Activated CD8-positive, alpha-beta memory T cell treated with anti-CD3 and anti-CD28 coated beads, Interleukin-2, amount 10 ng/mL, durations not matched to agents 7 days and 5 days (primary cell): ENCODE measurements at regions not wholly inside any gene's neighbourhood (a gene's known extent, or its start where the extent isn't known, plus 50 kb on each side); places are given as distances from the start of the nearest gene placed in this dataset.
"Not testable (repeated sequence)": the region's sequence is repeated elsewhere in the genome, so short reads cannot be mapped to it uniquely, and the experiment has no call there.

Experiments
- ATAC-seq: fragments of 150-1000 bp; cut with Tn5 transposase; one replicate; pipeline ENCODE4 v1.10.0; 2021; ENCODE audit warnings: moderate library complexity
- CTCF ChIA-PET: fragments of 350-600 bp; sonication (Branson Sonifier 250); formaldehyde crosslinking; loops from one replicate; lab custom pipeline; 2021; ENCODE audit warnings: antibody characterized with exemption; lab: Charles Lee
- DNase-seq: peaks from one replicate; pipeline ENCODE4 v3.0.0-alpha.2; 2020
- H3K27ac Mint-ChIP-seq: one replicate; pipeline ENCODE4 v1.8.0; 2021; ENCODE audit warnings: mild to moderate bottlenecking, mixed read lengths
- H3K27me3 Mint-ChIP-seq: one replicate; pipeline ENCODE4 v1.8.0; 2021; ENCODE audit warnings: mixed read lengths
- H3K36me3 Mint-ChIP-seq: one replicate; pipeline ENCODE4 v1.8.0; 2021; ENCODE audit warnings: mild to moderate bottlenecking, mixed read lengths
- H3K4me1 Mint-ChIP-seq: one replicate; pipeline ENCODE4 v1.8.0; 2021; ENCODE audit warnings: mixed read lengths
- H3K4me3 Mint-ChIP-seq: one replicate; pipeline ENCODE4 v1.8.0; 2021; ENCODE audit warnings: mild to moderate bottlenecking, moderate library complexity, mixed read lengths
- H3K9me3 Mint-ChIP-seq: one replicate; pipeline ENCODE4 v1.8.0; 2022; ENCODE audit warnings: low read depth, mixed read lengths

DNA sequence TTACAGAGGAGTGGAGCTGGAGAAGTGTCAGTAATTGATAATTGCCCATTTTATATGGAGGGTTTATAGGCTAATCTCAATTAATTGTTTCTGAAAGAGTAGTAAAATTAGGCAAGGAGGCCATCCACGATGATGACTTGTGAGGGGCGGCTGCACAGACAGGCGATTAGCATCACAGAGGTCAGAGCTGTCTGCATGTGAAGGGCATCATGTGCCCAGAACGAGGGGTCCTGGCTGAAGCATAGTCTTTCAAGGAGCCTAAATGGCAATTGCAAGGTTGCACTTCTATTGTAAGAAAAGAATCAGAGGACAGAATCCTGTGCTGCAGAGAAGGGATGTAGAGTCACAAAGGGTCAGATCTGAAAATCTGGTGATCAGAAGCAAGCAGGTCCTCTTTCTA, 196.6 kb downstream of the EBLN2 start:
- Mint-ChIP-seq H3K27me3 (peaks cover 2% of the 10 kb centered on the region), H3K27ac (no peak overlapping the region), H3K36me3 (no peaks in the 10 kb centered on the region), H3K4me3 (no peak overlapping the region), H3K4me1 (no peaks in the 10 kb centered on the region), H3K9me3 (no peaks in the 10 kb centered on the region)
- DNase-seq (no peak), ATAC-seq (no peak)
- CTCF ChIA-PET, result no interaction called here

DNA sequence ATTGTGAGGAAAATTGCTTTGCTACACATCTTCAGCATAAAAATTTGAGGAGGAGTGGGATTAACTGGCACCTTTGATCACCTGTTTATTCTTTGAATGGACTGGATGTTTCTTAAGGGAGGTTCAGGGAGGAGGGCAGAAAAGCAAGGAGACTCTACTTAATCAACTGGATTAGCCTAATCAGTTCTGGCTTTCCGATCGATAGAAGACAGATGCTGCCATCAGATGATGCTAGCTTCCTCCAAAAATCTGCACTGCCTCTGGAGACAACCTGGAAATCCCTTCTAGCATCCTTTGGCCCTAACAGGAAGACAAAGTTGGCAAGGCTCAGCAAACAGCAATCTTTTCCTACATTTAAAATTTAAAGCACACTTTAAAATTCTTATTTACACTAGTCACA, 197.8 kb downstream of the EBLN2 start:
- Mint-ChIP-seq H3K4me3 (no peak overlapping the region), H3K27ac (no peak overlapping the region), H3K9me3 (no peaks in the 10 kb centered on the region), H3K36me3 (no peaks in the 10 kb centered on the region), H3K27me3 (peaks cover 2% of the 10 kb centered on the region), H3K4me1 (no peaks in the 10 kb centered on the region)
- ATAC-seq (no peak), DNase-seq (no peak)
- CTCF ChIA-PET, result interaction anchor here (0.7 kb wide), 1 partner anchor 30 kb away, joined by 4 read pairs; no protein-coding TSS in a partner anchor

DNA sequence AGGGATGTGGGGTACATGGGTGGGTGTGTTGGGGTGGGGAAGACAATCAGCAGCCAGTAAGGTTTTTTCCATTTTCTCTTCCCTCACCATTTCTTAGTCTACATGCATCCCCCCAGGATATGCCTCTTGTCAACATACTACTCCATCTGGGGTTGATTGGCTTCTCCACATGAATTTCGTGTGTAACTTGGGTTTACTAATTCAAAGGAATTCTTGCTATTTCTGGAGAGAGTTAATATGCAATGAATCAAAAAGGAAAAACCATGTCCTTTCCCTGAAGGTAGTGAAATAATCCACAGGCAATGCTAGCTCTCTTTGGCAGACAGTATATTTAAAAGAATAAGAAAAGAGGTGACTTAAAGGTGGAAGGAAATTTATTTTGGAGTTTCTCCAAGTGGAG, 198.4 kb downstream of the EBLN2 start:
- Mint-ChIP-seq H3K4me1 (no peaks in the 10 kb centered on the region), H3K27me3 (peaks cover 2% of the 10 kb centered on the region), H3K36me3 (no peaks in the 10 kb centered on the region), H3K27ac (no peak overlapping the region), H3K9me3 (no peaks in the 10 kb centered on the region), H3K4me3 (no peak overlapping the region)
- DNase-seq (no peak), ATAC-seq (no peak)
- CTCF ChIA-PET, result no interaction called here

DNA sequence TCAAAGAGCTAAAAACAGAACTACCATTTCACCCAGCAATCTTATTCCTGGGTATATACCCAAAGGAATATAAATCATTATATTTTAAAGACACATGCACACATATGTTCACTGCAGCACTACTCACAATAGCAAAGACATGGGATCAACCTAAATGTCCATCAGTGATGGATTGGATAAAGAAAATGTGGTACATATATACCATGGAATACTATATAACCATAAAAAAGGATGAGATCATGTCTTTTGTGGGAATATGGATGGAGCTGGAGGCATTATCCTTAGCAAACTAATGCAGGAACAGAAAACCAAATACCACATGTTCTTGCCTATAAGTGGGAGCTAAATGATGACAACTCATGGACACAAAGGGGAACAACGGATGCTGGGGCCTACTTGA, 205.1 kb downstream of the EBLN2 start:
- H3K27ac Mint-ChIP-seq, H3K36me3 Mint-ChIP-seq, H3K9me3 Mint-ChIP-seq, DNase-seq, H3K27me3 Mint-ChIP-seq, H3K4me3 Mint-ChIP-seq, H3K4me1 Mint-ChIP-seq, CTCF ChIA-PET, ATAC-seq: not testable (repeated sequence)

DNA sequence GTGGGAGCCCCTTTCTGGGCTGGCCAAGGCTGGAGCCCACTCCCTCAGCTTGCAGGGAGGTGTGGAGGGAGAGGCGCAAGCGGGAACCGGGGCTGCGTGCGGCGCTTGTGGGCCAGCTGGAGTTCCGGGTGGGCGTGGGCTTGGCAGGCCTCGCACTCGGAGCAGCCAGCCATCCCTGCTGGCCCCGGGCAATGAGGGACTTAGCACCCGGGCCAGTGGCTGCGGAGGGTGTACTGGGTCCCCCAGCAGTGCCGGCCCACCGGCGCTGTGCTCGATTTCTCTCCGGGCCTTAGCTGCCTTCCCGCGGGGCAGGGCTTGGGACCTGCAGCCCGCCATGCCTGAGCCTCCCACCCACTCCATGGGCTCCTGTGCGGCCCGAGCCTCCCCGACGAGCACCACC, 207.7 kb downstream of the EBLN2 start:
- CTCF ChIA-PET, DNase-seq, ATAC-seq: not testable (repeated sequence)

DNA sequence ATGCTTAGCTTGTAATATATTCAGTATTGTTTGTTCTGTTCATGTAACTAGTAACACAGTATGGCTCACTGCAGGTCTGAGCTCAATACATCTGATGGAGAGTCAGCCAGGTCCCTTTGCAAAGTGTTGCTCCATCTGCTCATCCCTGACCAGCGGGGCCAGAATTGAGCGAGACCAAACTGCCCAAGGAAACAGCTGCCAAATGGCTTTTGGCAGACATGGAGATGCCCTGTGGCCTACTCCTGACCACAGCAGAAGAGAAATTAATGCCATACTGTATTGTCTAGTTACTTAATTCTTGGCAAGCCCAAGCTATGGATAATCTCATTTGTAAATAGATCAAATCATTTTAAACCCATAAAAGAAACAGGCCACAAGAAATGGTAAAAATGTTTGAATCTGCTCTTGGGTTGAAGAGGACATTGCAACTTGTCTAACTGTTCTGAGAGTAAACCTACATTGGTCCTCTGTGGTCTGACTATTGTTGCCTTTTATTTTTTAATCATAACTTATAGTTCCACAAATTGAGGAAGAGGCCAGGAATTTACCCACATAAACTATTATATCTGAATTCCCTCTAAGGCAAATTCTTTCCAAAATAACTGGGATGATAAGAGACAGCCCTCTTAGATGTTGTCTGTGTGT, 209.5 kb downstream of the EBLN2 start:
- ATAC-seq (no peak), DNase-seq (no peak)
- no peaks in the 10 kb centered on the region for H3K4me1 Mint-ChIP-seq
- no peaks in the 10 kb centered on the region for H3K9me3 Mint-ChIP-seq
- CTCF ChIA-PET, result no interaction called here
- no peaks in the 10 kb centered on the region for H3K36me3 Mint-ChIP-seq
- H3K4me3 Mint-ChIP-seq, result no peak overlapping the region
- no peak overlapping the region for H3K27ac Mint-ChIP-seq
- H3K27me3 Mint-ChIP-seq, result no peaks in the 10 kb centered on the region

More for the DNA sequence above, 207.7 kb downstream of the EBLN2 start:
- H3K27ac Mint-ChIP-seq, H3K36me3 Mint-ChIP-seq, H3K4me1 Mint-ChIP-seq, H3K9me3 Mint-ChIP-seq, H3K4me3 Mint-ChIP-seq, H3K27me3 Mint-ChIP-seq: not testable (repeated sequence)

DNA sequence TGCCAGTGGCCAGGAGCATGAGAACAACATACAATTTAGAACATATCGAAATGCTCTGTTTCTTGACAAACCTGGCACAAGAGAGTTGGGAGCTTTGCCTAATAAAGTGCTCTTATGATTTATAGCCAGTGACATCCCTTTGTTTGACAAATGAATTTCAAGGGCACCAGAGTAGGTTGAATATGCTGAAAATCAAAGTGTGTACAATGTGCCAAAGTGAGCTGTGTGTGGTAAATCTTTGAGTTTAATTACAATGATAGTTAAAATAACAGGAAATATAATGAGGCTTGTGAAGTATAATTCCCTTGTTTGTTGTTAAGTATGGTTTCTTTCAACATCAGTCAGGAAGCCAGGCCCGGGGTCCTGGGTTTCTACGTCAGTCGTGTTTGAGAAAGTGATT, 211.9 kb downstream of the EBLN2 start:
- Mint-ChIP-seq H3K4me3 (no peak overlapping the region), H3K4me1 (no peaks in the 10 kb centered on the region), H3K27me3 (no peaks in the 10 kb centered on the region), H3K36me3 (no peaks in the 10 kb centered on the region), H3K27ac (no peak overlapping the region), H3K9me3 (no peaks in the 10 kb centered on the region)
- CTCF ChIA-PET, result no interaction called here
- DNase-seq (no peak), ATAC-seq (no peak)

DNA sequence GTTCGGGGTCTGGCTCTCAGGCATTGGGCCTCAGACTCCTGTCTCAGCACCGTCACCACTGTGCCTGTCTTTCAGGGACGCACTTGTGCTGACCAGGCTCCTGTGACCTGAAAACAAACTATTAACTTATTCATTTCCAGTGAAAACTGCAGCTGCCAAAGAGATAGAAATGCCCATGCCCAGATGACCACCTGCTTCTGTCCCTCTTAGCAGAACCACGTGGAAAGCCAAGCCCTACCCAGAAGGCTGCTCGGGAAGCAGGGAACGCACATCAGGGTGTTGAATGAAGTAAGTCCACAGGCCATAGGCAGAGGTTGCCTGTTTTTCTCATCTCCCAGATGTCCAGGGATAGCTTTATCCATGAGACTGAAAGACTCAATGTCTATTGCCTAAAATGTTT, 219.3 kb downstream of the EBLN2 start:
- Mint-ChIP-seq H3K9me3 (no peaks in the 10 kb centered on the region), H3K27ac (no peak overlapping the region), H3K4me1 (no peaks in the 10 kb centered on the region), H3K27me3 (no peaks in the 10 kb centered on the region), H3K4me3 (no peak overlapping the region), H3K36me3 (no peaks in the 10 kb centered on the region)
- DNase-seq (no peak), ATAC-seq (no peak)
- CTCF ChIA-PET, result no interaction called here

DNA sequence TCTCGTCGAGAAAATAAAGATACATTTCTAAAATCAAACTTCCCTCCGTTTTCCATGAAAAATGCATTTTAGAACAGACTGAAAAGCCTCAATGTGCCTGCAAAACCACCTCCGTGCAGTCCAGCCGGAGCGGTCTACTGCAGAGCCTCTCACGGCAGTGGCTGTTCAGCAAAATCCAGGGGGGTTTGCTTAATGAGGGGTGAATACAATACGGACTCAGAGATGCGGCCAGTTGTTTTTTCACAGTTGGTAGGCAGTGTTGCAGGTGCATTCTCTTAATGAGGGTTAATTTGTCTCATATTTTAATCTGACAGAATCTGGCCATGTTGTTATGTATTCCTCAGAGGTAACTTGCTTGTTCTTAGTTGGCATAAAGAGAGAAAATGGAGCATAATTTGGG, 223.0 kb downstream of the EBLN2 start:
- H3K4me3 Mint-ChIP-seq, result no peak overlapping the region
- no peak for DNase-seq
- CTCF ChIA-PET, result no interaction called here

DNA sequence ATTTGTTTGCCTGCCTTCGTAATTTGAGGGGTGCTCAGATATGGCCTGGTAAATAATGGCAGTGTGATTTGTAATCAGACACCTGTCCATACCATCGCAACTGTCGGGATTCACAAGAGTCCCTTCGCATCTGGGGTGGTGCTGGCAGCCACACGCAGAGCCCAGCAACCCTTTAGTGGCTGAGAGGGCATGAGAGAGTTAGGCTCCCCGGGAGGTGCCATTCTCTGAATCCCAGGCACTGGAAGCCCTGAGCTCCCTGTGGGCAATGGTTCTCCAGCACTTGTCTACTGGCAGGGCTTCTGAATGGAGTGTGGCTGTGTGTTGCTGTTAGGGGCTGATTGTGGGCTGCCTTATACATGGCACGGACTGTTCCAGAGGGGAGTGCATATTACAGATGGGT, 230.1 kb downstream of the EBLN2 start:
- no peaks in the 10 kb centered on the region for H3K9me3 Mint-ChIP-seq
- H3K4me3 Mint-ChIP-seq, result no peak overlapping the region
- H3K36me3 Mint-ChIP-seq, result no peaks in the 10 kb centered on the region
- H3K27me3 Mint-ChIP-seq, result no peaks in the 10 kb centered on the region
- ATAC-seq (no peak), DNase-seq (no peak)
- no peaks in the 10 kb centered on the region for H3K4me1 Mint-ChIP-seq
- no peak overlapping the region for H3K27ac Mint-ChIP-seq
- CTCF ChIA-PET, result no interaction called here

More for the DNA sequence above, 223.0 kb downstream of the EBLN2 start:
- Mint-ChIP-seq H3K27me3 (no peaks in the 10 kb centered on the region), H3K27ac (no peak overlapping the region), H3K9me3 (no peaks in the 10 kb centered on the region), H3K4me1 (no peaks in the 10 kb centered on the region), H3K36me3 (no peaks in the 10 kb centered on the region)
- ATAC-seq, result no peak

DNA sequence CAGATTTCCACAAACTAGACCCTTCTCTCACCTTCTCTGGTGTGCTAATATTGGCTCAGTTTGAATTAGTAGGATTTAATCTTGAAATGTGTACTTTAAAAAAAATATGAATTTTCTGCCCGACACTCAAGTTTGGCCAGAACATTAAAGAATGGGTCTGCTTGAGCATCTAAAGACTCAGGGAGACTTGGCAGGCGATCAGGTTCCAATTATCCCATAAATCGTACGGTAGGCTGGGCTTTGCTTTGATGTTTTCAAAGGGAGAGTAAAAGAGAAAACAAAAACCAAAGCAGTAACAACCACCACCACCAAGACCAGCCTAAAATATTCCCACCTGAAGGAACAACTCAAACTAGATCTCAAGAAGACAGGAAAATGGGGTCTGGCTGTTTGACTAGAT, 230.8 kb downstream of the EBLN2 start:
- DNase-seq (no peak), ATAC-seq (no peak)
- Mint-ChIP-seq H3K36me3 (no peaks in the 10 kb centered on the region), H3K4me1 (no peaks in the 10 kb centered on the region), H3K9me3 (no peaks in the 10 kb centered on the region), H3K4me3 (no peak overlapping the region), H3K27ac (no peak overlapping the region), H3K27me3 (no peaks in the 10 kb centered on the region)
- CTCF ChIA-PET, result no interaction called here

DNA sequence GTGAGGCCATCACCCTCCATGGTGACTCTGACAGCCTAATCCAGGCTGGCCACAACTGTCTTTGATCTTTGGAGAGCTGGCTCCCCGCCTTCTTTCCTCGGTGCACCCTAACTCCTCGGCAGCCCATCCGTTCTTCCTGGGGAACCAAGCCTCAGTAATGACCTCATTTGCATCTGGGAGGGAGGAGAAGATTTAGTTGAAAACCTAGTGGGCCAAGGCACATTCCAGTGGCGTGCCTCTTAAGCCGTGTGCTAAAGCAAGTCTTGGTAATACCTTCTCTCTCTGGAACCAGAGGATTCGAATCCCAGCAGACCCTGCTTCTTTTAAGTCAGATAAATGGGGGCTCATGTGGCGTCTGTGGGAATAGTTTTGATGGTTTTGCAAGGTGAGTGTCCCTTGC, 233.1 kb downstream of the EBLN2 start:
- Mint-ChIP-seq H3K4me3 (no peak overlapping the region), H3K4me1 (no peaks in the 10 kb centered on the region), H3K27ac (no peak overlapping the region), H3K27me3 (no peaks in the 10 kb centered on the region), H3K36me3 (no peaks in the 10 kb centered on the region), H3K9me3 (no peaks in the 10 kb centered on the region)
- CTCF ChIA-PET, result no interaction called here
- DNase-seq (no peak), ATAC-seq (no peak)

DNA sequence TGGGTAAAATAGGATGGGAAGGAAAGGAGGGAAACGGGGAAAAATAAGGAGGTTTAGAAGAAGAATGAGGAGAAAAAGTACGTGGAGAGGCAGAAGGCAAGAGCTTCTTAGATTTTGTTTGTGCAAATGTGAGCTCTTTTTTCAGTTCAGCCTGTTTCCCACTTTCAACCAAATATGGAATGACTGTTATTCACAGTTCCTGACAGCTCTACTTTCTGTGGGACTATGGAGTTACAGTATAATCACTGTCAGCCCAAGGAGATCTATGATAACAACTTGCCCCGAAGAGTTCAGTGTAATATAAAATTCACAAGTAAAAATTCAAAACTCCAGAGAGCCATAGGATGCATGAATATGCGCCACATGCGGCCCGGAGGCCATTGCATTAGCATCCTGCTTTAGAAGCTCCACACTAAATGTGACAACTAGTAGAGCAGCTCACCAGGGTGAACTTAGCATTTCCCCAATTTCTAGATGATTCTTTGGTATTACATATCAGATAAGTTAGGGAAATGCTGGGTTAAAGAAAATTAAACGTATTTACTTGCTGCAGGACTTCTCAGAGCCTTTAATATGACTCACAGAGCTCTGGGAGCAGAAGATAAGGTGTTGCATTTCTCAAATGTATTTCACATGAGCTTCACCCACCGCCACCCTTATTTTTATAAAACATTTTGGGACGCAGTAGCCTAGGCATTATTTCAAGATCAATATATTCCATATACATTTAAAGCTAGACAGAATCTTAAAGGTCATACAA, 234.6 kb downstream of the EBLN2 start:
- Mint-ChIP-seq H3K4me3 (no peak overlapping the region), H3K36me3 (no peaks in the 10 kb centered on the region), H3K27me3 (no peaks in the 10 kb centered on the region), H3K4me1 (no peaks in the 10 kb centered on the region), H3K27ac (no peak overlapping the region), H3K9me3 (no peaks in the 10 kb centered on the region)
- ATAC-seq (no peak), DNase-seq (no peak)
- CTCF ChIA-PET, result no interaction called here

DNA sequence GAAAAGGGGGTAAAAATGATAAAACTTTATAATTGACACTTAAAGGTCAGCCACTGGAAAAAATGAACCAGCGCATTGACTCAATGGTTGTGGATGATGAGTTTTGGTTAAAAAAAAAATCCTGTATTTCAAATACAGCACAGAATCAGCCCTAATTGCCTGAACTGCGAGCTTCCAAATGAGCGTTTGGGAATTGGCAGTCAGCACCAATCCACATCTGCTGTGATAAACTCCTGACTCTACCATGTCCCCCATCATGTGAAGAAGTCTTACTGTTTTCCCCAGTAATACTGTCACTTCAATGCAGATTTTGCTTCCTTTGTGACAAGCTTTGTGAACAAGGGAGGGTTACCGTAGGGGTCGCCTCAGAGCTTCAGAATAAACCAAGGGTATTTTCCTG, 235.4 kb downstream of the EBLN2 start:
- no peaks in the 10 kb centered on the region for H3K36me3 Mint-ChIP-seq
- DNase-seq (no peak), ATAC-seq (no peak)
- no peak overlapping the region for H3K27ac Mint-ChIP-seq
- no peak overlapping the region for H3K4me3 Mint-ChIP-seq
- no peaks in the 10 kb centered on the region for H3K27me3 Mint-ChIP-seq
- no peaks in the 10 kb centered on the region for H3K9me3 Mint-ChIP-seq
- no peaks in the 10 kb centered on the region for H3K4me1 Mint-ChIP-seq
- CTCF ChIA-PET, result no interaction called here
